ENCODE measurements at regions not wholly inside any gene's neighbourhood (a gene's known extent, or its start where the extent isn't known, plus 50 kb on each side); places are given as distances from the start of the nearest gene placed in this dataset.

GRCh38 chr4:148827781-148828180 is 385.6 kb upstream of the NR3C2 start:
- TF ChIP-seq, protein P1, sequence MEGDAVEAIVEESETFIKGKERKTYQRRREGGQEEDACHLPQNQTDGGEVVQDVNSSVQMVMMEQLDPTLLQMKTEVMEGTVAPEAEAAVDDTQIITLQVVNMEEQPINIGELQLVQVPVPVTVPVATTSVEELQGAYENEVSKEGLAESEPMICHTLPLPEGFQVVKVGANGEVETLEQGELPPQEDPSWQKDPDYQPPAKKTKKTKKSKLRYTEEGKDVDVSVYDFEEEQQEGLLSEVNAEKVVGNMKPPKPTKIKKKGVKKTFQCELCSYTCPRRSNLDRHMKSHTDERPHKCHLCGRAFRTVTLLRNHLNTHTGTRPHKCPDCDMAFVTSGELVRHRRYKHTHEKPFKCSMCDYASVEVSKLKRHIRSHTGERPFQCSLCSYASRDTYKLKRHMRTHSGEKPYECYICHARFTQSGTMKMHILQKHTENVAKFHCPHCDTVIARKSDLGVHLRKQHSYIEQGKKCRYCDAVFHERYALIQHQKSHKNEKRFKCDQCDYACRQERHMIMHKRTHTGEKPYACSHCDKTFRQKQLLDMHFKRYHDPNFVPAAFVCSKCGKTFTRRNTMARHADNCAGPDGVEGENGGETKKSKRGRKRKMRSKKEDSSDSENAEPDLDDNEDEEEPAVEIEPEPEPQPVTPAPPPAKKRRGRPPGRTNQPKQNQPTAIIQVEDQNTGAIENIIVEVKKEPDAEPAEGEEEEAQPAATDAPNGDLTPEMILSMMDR (IDR thresholded peaks at IDR 0.05) = no peak
- TF ChIP-seq POLR2A (IDR thresholded peaks at IDR 0.05) = no peak
